ENCODE measurements at regions not wholly inside any gene's neighbourhood (a gene's known extent, or its start where the extent isn't known, plus 50 kb on each side); places are given as distances from the start of the nearest gene placed in this dataset.

DNA sequence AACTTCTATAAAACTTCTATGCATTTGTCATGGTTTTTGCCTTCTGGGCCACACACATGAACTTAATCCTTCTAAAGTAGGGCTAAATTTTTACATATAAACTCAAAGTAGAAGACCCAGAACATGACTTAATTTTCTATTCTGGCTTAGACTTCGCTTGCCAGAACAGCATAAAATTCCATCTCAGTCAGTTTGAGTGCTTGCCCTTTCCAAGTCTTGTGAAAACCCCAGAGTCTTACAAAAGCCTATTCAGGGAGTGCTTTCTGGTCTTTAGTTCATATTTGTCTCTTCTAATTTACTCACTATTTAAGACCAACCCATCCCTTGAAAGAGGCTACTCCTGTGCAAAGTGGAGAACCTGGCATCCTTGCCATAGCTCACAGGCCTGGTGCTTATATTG, 201.6 kb upstream of the MEOX2 start:
- H3K4me3 Mint-ChIP-seq: no peak overlapping the region
- no peak for DNase-seq
- H3K27me3 Mint-ChIP-seq (ENCODE audit: insufficient read depth): no peaks in the 10 kb centered on the region
- no peak overlapping the region for H3K27ac Mint-ChIP-seq
- TF ChIP-seq, protein P1, sequence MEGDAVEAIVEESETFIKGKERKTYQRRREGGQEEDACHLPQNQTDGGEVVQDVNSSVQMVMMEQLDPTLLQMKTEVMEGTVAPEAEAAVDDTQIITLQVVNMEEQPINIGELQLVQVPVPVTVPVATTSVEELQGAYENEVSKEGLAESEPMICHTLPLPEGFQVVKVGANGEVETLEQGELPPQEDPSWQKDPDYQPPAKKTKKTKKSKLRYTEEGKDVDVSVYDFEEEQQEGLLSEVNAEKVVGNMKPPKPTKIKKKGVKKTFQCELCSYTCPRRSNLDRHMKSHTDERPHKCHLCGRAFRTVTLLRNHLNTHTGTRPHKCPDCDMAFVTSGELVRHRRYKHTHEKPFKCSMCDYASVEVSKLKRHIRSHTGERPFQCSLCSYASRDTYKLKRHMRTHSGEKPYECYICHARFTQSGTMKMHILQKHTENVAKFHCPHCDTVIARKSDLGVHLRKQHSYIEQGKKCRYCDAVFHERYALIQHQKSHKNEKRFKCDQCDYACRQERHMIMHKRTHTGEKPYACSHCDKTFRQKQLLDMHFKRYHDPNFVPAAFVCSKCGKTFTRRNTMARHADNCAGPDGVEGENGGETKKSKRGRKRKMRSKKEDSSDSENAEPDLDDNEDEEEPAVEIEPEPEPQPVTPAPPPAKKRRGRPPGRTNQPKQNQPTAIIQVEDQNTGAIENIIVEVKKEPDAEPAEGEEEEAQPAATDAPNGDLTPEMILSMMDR (IDR thresholded peaks at IDR 0.05): no peak
- no peaks in the 10 kb centered on the region for H3K36me3 Mint-ChIP-seq (ENCODE audit: low read depth)
- H3K4me1 Mint-ChIP-seq (ENCODE audit: low read depth): peaks cover 17% of the 10 kb centered on the region
- H3K9me3 Mint-ChIP-seq: no peaks in the 10 kb centered on the region

- Mint-ChIP-seq H3K27ac (no peak overlapping the region), H3K4me3 (no peak overlapping the region), H3K27me3 (ENCODE audit: insufficient read depth) (no peaks in the 10 kb centered on the region), H3K4me1 (ENCODE audit: low read depth) (peaks cover 15% of the 10 kb centered on the region), H3K9me3 (no peaks in the 10 kb centered on the region), H3K36me3 (ENCODE audit: low read depth) (no peaks in the 10 kb centered on the region)
- no peak for DNase-seq
- TF ChIP-seq, protein P1 (IDR thresholded peaks at IDR 0.05): no peak
Observed at GRCh38 chr7:15886626-15887025, 200.1 kb upstream of the MEOX2 start.

DNA sequence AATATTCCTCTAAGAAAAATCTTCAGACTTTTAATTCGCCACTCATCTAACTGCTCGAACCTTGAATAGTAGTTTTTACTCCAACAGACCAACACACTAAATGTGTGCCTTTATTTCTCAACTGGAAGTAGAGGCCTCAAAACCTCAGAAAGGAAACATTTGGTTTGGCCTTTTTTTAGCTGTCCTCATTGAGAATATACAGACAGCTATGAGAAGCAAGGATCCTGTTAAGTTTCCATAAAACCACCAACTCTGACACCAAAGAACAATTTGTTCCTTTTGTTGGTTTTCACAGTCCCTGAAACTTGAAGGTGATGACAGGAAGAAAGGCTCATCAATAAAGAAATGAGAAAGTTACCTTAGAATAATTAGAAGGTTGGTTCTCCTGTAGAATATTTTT, 199.2 kb upstream of the MEOX2 start:
- no peak for DNase-seq
- no peak overlapping the region for H3K4me3 Mint-ChIP-seq
- H3K27me3 Mint-ChIP-seq (ENCODE audit: insufficient read depth): no peaks in the 10 kb centered on the region
- H3K36me3 Mint-ChIP-seq (ENCODE audit: low read depth): no peaks in the 10 kb centered on the region
- H3K9me3 Mint-ChIP-seq: no peaks in the 10 kb centered on the region
- TF ChIP-seq, protein P1 (IDR thresholded peaks at IDR 0.05): no peak
- H3K27ac Mint-ChIP-seq: no peak overlapping the region
- 0 out of 2 replicates have a peak, but pooled peaks cover 5% of the 10 kb centered on the region for H3K4me1 Mint-ChIP-seq (ENCODE audit: low read depth)

DNA sequence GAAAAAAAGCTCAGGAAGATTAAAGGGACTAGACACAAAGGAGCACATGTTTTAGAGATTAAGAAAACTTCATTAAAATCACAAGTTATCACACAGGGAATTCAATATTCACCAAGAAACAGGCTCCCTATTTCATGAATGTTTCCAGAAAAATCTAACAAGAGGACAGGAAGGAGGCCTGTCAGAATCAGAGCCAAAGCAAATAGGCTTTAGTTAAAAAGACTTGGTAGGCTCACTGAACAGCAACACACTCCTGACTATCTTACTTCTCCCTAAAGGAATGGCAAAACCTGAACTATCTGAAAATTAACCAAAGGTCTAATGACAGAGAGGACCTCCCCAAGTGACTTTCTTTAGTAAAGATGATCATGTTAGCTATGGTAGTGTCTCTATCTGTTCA, 188.3 kb upstream of the MEOX2 start:
- Mint-ChIP-seq H3K4me3 (no peak overlapping the region), H3K27me3 (ENCODE audit: insufficient read depth) (no peaks in the 10 kb centered on the region; the same call in none of the 2 replicates), H3K4me1 (ENCODE audit: low read depth) (no peaks in the 10 kb centered on the region), H3K27ac (no peak overlapping the region), H3K36me3 (ENCODE audit: low read depth) (no peaks in the 10 kb centered on the region), H3K9me3 (no peaks in the 10 kb centered on the region)
- DNase-seq: no peak
- TF ChIP-seq, protein P1 (IDR thresholded peaks at IDR 0.05): no peak

DNA sequence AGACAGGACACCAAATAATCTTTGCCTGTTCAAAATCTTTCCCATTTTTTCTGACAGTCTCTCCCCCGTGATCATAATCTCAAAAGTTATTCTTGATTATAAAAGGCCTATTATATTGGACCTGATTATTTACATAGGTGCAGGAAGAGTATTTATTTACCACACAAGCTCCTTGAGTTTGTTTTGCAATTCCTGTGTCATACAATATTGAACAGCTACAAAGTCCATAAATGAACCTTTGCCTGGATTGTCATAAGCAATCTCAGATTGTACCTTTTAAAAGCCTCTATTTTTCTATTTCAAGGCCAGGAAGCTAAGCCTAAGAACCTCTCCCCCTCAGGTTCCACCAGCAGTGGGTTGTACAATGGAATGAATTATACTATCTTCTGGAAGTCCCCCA, 183.9 kb upstream of the MEOX2 start:
- TF ChIP-seq, protein P1 (IDR thresholded peaks at IDR 0.05): no peak
- DNase-seq: no peak
- Mint-ChIP-seq H3K4me3 (no peak overlapping the region), H3K36me3 (ENCODE audit: low read depth) (no peaks in the 10 kb centered on the region; the same call in 1 of the 2 replicates), H3K27me3 (ENCODE audit: insufficient read depth) (no peaks in the 10 kb centered on the region; the same call in 1 of the 2 replicates), H3K27ac (no peak overlapping the region), H3K9me3 (no peaks in the 10 kb centered on the region; the same call in 1 of the 2 replicates), H3K4me1 (ENCODE audit: low read depth) (no peaks in the 10 kb centered on the region)

- TF ChIP-seq, protein P1 (IDR thresholded peaks at IDR 0.05): no peak
- Mint-ChIP-seq H3K27me3 (ENCODE audit: insufficient read depth) (peaks cover 3% of the 10 kb centered on the region; the same call in 1 of the 2 replicates), H3K36me3 (ENCODE audit: low read depth) (no peaks in the 10 kb centered on the region; the same call in 1 of the 2 replicates), H3K4me3 (no peak overlapping the region), H3K4me1 (ENCODE audit: low read depth) (peaks cover 21% of the 10 kb centered on the region), H3K9me3 (no peaks in the 10 kb centered on the region; the same call in 1 of the 2 replicates), H3K27ac (no peak overlapping the region)
- DNase-seq: no peak
Observed at GRCh38 chr7:15867441-15867840, 181.0 kb upstream of the MEOX2 start.

Data from HFFc6 (cell line).